DND-41 (cell line): ENCODE measurements at regions not wholly inside any gene's neighbourhood (a gene's known extent, or its start where the extent isn't known, plus 50 kb on each side); places are given as distances from the start of the nearest gene placed in this dataset.

ENCODE experiments used
- CTCF ChIP-seq: IDR thresholded peaks from 2 replicates; pipeline ENCODE4 v1.5.1; 2012; ENCODE audit warnings: borderline replicate concordance, low read length, moderate library complexity, mild to moderate bottlenecking; ENCODE audit not compliant: poor library complexity, severe bottlenecking; ENCODE audit errors: extremely low read depth
- EZH2 ChIP-seq: IDR thresholded peaks from 3 replicates; pipeline ENCODE4 v1.6.1; 2012; ENCODE audit warnings: borderline replicate concordance, low read depth, mild to moderate bottlenecking, moderate library complexity, low read length, inconsistent platforms; ENCODE audit not compliant: severe bottlenecking

- TF ChIP-seq CTCF (no peak), EZH2 (no peak)
Observed at GRCh38 chr20:60999250-60999649, 252.8 kb upstream of the CDH4 start.
